Activated CD8-positive, alpha-beta T cell treated with anti-CD3 and anti-CD28 coated beads for 36 hours (primary cell): ENCODE measurements at regions not wholly inside any gene's neighbourhood (a gene's known extent, or its start where the extent isn't known, plus 50 kb on each side); places are given as distances from the start of the nearest gene placed in this dataset.

Experiments used
- ATAC-seq: fragments of 200-7000 bp; cut with Tn5 transposase; one replicate; pipeline ENCODE4 v1.10.0; 2021; ENCODE audit warnings: mild to moderate bottlenecking, moderate library complexity
- CTCF ChIA-PET: fragments of 350-600 bp; sonication (Branson Sonifier 250); formaldehyde crosslinking; loops from one replicate; lab custom pipeline; 2021; ENCODE audit warnings: antibody characterized with exemption; lab: Charles Lee
- POLR2A ChIA-PET: fragments of 350-600 bp; sonication (Branson Sonifier 250); formaldehyde crosslinking; loops from one replicate; lab custom pipeline; 2021; ENCODE audit warnings: antibody characterized with exemption; lab: Charles Lee
- DNase-seq: peaks from one replicate; pipeline ENCODE4 v3.0.0-alpha.2; 2020
- H3K27ac Mint-ChIP-seq: one replicate; pipeline ENCODE4 v1.8.0; 2021; ENCODE audit warnings: mild to moderate bottlenecking, mixed read lengths
- H3K27me3 Mint-ChIP-seq: one replicate; pipeline ENCODE4 v1.8.0; 2021; ENCODE audit warnings: mixed read lengths
- H3K36me3 Mint-ChIP-seq: one replicate; pipeline ENCODE4 v1.8.0; 2021; ENCODE audit warnings: low read depth, mixed read lengths
- H3K4me1 Mint-ChIP-seq: one replicate; pipeline ENCODE4 v1.8.0; 2021; ENCODE audit warnings: low read depth, mixed read lengths
- H3K4me3 Mint-ChIP-seq: one replicate; pipeline ENCODE4 v1.8.0; 2021; ENCODE audit warnings: mild to moderate bottlenecking, moderate library complexity, mixed read lengths
- H3K9me3 Mint-ChIP-seq: one replicate; pipeline ENCODE4 v1.8.0; 2021; ENCODE audit warnings: mixed read lengths
- CTCF ChIP-seq: fragments of 200-600 bp; IDR thresholded peaks from one replicate; pipeline ENCODE4 v1.8.0; 2022; ENCODE audit warnings: antibody characterized with exemption, mild to moderate bottlenecking
- intact Hi-C: fragments of 100-400 bp; cut with micrococcal nuclease; formaldehyde crosslinking; loops from one replicate; pipeline ENCODE4 v1.10.0; 2022

DNA sequence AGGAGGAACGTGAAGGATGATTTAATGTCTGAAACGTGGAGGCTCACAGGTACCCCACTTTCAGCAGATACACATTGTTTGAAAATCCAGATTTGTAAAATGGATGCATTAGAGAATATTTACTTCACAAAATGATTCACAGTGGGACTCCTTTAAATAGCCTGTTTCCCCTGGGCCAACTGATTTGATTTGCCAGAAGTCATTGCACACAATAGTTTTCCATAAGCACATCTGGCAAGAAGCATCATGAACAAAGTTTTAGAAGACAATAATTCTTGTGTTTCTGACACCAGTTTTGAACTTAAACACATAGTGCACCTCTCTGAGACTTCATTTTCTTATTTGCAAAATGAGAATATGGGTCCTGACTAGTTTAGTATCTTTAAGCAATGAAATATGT, 451.4 kb upstream of the SLC14A2 start:
- no peak for TF ChIP-seq CTCF
- DNase-seq (no peak), ATAC-seq (no peak)
- Mint-ChIP-seq H3K27ac (no peak overlapping the region), H3K9me3 (no peaks in the 10 kb centered on the region), H3K4me3 (no peak overlapping the region), H3K4me1 (no peaks in the 10 kb centered on the region), H3K36me3 (no peaks in the 10 kb centered on the region), H3K27me3 (peaks cover 4% of the 10 kb centered on the region)
- intact Hi-C loops: no loop called here
- POLR2A ChIA-PET: no interaction called here
- CTCF ChIA-PET: no interaction called here

GRCh38 chr18:45164551-45164950, 450.7 kb upstream of the SLC14A2 start:
- Mint-ChIP-seq H3K4me3 (no peak overlapping the region), H3K27ac (no peak overlapping the region), H3K36me3 (no peaks in the 10 kb centered on the region), H3K4me1 (no peaks in the 10 kb centered on the region), H3K27me3 (peaks cover 4% of the 10 kb centered on the region), H3K9me3 (no peaks in the 10 kb centered on the region)
- CTCF ChIA-PET: no interaction called here
- DNase-seq (no peak), ATAC-seq (no peak)
- no peak for TF ChIP-seq CTCF
- POLR2A ChIA-PET: no interaction called here
- intact Hi-C loops: no loop called here

DNA sequence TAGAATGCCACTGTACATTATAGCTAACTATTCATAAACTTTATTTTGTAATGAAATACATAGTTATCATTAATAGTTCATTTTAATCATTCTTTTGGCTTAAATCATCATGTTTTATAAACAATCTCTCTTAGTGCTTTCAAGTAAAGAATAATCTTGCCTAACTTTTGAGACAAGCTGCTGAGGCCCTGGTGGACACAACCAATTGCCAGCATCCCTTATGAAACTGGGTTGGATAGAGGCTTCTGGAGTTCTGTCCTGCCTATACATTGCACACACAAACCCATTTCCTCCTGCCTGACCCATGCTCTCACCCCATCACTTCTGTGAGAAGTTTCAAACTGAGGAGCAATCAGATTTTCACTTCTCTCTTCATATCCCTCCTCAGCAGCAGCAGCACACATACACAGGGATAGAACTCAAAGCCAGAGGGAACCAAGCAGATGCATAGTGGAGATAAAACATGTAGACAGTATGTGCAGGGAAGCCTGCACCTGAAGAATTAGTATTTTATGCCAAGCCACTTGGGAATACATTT, 450.0 kb upstream of the SLC14A2 start:
- ChIA-PET POLR2A (no interaction called here), CTCF (no interaction called here)
- Mint-ChIP-seq H3K27me3 (peaks cover 4% of the 10 kb centered on the region), H3K27ac (no peak overlapping the region), H3K36me3 (no peaks in the 10 kb centered on the region), H3K9me3 (no peaks in the 10 kb centered on the region), H3K4me1 (no peaks in the 10 kb centered on the region), H3K4me3 (no peak overlapping the region)
- intact Hi-C loops: no loop called here
- DNase-seq (no peak), ATAC-seq (no peak)
- no peak for TF ChIP-seq CTCF

DNA sequence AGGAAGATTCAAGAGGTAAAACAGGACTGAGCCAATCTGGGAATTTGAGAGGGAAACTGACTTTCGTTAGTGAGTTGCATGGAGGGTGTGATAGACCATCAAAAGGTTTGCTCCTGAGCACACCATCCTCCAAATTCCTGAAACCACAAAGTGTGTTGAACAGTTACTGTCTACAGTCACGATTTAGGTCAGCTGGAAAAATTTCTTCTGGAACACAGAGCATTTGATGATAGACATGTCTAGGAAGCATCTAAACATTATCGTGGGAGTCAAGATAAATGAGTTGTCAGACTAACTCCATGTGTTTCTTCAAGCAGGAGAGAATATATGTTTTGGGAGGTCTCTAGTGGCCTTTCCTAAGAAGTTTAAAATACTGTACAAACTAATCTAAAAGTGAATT, 449.4 kb upstream of the SLC14A2 start:
- Mint-ChIP-seq H3K9me3 (no peaks in the 10 kb centered on the region), H3K27ac (no peak overlapping the region), H3K36me3 (no peaks in the 10 kb centered on the region), H3K27me3 (peaks cover 4% of the 10 kb centered on the region), H3K4me1 (no peaks in the 10 kb centered on the region), H3K4me3 (no peak overlapping the region)
- no peak for TF ChIP-seq CTCF
- ChIA-PET POLR2A (no interaction called here), CTCF (no interaction called here)
- ATAC-seq: no peak
- no peak for DNase-seq
- intact Hi-C loops: no loop called here

GRCh38 chr18:45166341-45166835, 448.9 kb upstream of the SLC14A2 start:
- Mint-ChIP-seq H3K4me3 (no peak overlapping the region), H3K9me3 (no peaks in the 10 kb centered on the region), H3K27ac (no peak overlapping the region), H3K4me1 (no peaks in the 10 kb centered on the region), H3K36me3 (no peaks in the 10 kb centered on the region), H3K27me3 (peaks cover 4% of the 10 kb centered on the region)
- ChIA-PET CTCF (no interaction called here), POLR2A (no interaction called here)
- no peak for DNase-seq
- intact Hi-C loops: no loop called here
- no peak for ATAC-seq
- no peak for TF ChIP-seq CTCF
